GM20431 (cell line): ENCODE measurements at regions not wholly inside any gene's neighbourhood (a gene's known extent, or its start where the extent isn't known, plus 50 kb on each side); places are given as distances from the start of the nearest gene placed in this dataset.

Experiments used
- in situ Hi-C: fragments of 300-500 bp; cut with MseI, MboI; formaldehyde crosslinking; loops from one replicate; pipeline ENCODE4 v1.15.0; 2020; ENCODE audit warnings: low sequenced_read_pairs; ENCODE audit not compliant: unreplicated experiment

DNA sequence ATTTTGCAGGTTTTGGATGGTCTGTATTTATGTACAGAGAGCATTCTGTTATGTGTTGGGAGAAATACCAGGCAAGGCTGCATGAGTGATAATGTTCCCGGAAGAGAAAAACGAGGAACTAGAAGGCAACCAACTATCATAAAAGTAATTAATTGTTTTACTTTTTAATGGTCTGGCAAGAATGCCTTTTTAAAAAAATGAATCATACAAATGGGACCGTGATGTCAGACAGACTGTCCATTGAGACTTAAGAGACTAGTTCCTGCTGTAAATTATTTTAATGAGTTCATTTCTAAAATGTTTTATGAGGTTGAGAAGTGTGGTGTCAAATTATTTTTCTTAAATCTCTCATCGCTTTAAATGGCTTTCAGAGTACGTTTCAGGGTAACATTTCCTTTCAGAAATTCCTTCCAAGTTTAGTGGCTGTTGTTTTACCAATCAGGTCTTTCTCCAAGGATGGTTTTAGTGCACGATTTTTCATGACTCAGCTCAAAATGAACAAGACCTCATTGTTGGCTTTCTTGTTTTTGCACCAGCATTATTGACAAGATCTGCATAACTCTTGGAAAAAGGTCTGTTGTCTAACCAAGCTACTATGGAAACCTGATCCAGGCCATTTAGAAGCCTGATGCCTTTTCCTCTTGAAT lies 86.1 kb upstream of the ARHGAP5 start:
- in situ Hi-C loops: no loop called here

- in situ Hi-C loops: no loop called here
Observed at GRCh38 chr14:31992011-31992447, 85.1 kb upstream of the ARHGAP5 start.

DNA sequence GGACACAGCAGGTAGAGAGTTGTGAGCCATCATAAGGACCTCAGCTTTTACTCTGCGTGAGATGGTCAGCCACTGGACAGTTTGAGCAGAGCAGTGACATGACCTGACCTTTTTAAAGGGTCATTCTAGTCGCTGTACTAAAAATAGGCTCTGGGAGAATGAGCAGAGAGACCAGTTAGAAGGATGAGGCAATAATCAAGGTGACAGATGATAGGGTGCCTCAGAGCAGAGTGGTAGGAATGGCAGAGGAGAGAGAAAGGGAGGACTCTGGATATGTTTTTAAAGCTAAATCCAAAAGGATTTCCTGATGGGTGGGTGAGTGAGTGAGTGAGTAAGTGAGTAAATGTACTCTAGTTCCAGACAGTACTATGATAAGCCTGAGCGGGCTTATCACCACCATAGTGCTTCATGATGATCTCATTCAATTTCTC lies 83.6 kb upstream of the ARHGAP5 start:
- in situ Hi-C loops: no loop called here

GRCh38 chr14:31994391-31995033 lies 82.6 kb upstream of the ARHGAP5 start:
- in situ Hi-C loops: no loop called here

DNA sequence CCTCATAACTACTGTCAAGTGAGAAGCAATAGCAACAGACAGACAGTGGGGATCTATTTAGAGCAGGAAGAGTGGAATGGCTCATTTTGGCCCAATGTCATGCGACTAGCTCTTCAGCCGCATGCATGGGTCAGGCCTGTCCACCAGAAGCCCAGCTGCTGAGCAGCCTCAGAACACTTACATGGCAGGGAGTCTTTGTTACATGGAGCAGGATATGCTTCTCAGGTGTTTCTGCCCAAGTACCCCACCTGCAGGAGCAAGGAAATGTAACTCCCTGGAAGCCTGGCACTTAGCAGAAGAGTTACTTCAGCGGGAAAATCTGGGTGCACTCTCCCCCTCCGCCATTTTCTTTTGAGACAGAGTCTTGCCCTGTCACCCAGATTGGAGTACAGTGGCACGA lies 73.5 kb upstream of the ARHGAP5 start:
- in situ Hi-C loops: no loop called here

GRCh38 chr14:32004300-32004699 lies 72.8 kb upstream of the ARHGAP5 start:
- in situ Hi-C loops: no loop called here

DNA sequence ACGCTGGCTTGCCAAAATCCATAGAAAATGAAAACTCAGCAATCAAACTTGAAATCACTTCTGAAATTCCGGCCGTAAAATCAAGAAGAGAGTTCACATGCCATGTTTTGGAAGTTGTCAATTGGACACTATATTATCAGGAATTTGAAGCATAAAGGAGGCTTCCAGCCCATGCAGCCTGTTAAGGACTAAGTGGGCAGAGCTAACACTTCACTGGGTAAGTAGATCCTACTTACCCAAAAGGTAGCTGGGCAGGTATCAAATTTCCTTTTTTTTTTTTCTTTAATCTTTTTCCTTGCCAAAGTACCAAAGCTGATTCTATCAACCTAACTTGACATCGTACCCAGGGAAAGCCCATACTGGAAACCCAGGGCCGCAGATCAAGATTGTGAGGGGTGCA lies 71.5 kb upstream of the ARHGAP5 start:
- in situ Hi-C loops: no loop called here

DNA sequence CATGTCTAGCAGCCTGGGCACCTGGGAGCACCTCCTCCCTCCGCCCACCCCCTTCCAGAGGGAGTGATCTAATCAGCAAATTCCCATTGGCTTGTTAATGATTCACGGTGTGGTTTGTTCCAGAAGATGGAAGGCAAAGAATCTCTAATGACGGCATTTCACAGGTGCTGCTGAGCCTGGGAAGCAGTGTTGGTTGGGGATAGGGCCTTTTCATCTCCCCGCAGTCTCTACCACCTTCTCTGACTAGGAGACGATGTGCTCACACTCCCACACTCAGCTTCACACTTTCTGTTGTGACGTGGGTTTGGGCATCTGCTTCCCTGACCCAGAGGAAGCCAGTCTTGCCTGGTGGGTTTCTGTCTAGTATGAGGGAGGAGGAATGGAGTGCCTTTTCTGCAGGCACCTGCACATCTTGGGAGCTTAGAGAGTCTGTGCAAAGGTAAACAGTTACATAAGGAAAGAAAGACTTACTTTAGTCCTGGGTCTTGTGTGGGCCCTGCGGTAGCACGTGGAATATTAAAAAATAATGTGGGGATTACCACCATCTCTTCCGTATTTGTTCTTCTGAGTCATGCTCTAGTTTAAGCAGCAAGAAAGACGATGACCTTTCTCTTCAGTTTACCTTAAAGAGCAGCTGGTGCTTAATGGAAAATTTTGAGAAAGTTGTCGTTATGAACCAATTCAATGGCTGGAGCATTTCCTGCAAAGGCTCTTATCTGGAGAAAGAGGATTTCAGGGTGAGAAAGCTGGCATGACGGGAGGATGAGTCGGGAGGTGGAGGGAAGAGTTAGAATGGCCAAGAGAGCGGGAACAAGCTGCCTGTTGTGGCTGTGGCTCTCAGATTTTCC lies 70.6 kb upstream of the ARHGAP5 start:
- in situ Hi-C loops: no loop called here

DNA sequence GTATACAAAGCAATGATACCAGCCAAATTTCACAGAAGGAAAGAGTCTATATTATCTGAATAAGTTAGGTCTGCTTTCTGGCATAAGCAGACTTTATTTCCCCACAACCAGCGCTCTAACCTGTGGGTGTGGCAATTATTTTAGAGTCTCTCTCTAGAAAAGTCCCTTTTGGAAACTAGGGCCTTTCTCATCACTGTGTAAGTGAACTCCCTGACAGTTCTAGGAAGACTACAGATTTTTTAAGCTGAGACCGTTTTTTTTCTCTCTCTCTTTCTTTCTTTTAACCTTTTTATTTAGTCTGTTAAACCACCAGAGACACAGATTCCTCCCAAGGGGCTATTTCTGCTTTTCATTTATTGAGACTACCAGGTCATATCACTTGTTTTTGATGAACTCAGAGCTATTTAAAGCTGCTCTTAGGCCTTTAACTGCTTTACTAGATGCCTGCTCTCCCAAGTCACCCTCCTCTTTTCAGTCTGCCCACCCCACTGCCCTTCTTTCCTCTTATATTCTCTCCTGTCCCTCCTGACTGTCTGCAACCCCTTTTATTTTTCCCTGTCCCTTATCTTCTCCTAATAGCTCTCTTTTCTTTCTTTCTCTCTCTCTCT lies 69.2 kb upstream of the ARHGAP5 start:
- in situ Hi-C loops: no loop called here

DNA sequence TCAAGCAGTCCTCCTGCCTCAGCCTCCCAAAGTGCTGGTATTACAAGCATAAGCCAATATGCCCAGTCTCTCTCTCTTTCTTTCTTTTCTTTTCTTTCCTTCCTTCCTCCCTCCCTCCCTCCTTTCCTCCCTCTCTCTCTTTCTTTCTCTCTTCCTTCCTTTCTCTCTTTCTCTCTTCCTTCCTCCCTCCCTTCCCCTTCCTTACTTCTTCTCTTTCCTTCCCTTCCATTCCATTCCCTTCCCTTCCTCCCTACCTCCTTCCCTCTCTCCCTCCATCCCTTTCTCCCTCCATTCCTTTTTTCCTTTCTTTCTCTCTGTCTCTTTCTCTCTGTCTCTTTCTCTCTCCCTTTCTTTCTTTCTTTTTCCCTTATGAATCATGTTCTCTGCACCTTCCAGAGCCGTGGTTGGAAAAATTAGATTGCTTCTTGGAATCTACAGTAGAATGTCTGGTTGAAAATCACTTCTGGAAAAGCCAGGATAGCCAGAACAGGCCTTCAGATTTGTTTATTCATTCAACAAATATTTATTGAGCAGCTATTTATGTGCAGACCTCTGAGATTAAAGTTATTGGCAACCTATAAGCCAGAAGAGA lies 68.4 kb upstream of the ARHGAP5 start:
- in situ Hi-C loops: no loop called here

DNA sequence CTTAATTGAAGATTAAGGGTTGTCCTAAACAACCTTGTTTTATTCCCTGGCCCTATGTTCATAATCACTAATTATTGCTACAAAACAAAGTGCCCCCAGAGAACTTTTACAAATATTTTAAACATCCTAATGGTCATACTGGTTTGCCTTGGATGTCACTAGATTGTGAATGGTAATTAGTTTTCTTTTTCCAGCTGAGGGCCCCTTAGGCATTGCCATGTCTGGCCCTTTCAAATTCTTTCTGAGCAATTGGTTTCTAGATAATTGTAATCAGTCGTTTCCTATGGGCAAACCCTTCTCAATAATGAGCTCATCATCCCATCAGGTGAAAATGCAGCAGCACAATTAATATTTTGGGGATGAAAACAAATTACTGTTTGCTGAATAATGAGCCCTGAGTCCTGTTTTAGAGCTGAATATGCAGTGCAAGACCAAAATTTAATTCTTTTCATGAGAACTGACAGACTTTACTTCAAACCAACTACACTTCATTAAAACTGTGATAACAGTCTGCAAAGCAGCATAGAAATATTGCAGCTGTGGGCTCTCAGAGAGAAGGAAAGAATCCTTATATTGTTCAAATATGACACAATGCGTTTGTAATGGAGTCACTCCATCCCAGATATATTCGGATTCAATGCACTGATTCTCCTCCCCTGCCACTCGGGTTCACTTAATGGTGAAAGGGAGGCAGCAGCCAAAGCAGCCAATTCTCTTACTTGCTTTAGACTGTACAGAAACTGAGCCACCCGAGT lies 67.7 kb upstream of the ARHGAP5 start:
- in situ Hi-C loops: no loop called here

GRCh38 chr14:32009976-32010581 lies 67.0 kb upstream of the ARHGAP5 start:
- in situ Hi-C loops: no loop called here

DNA sequence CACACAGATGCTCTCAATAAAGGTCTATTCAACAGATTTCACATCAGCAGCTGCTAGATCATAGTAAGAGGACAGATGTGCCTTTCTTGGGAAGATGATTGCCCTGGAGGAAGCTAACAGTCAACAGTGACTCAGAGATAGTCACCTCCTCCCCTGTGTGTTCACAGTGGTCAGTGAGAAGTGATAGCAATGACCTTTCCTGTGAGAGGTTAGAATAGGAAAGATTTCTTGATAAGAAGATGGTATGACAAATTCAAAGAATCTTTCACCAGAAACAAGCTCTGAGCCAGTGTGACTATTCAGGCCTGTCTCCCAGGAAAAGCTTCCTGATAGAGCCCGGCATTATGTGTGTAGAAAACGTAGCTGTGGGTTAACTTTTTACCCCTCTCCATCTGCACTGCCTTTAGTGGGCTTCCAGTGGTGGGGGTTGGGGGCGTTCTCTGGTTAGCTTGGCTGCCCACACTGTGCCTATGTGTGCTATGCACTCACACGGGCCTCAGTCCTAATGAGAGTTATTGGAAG lies 66.4 kb upstream of the ARHGAP5 start:
- in situ Hi-C loops: no loop called here

GRCh38 chr14:32011225-32011624 lies 65.9 kb upstream of the ARHGAP5 start:
- in situ Hi-C loops: no loop called here

DNA sequence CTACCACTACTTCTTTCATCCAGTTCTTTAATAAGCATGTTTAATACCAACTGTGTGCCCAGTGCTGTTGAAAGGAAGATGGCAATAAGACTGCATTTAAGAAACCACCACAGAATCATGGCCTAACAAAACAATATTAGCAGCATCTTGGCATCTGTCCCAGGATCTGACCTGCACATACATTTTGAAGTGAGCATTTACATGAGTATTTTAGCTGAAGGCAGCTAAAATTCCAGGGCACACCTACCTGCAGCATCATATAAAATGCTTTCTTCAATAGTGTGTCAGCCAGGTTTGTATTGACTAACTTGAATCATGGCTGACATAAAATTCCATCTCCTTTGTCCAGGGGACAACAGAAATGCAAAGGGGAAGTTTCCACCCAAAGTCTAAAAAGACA lies 65.0 kb upstream of the ARHGAP5 start:
- in situ Hi-C loops: no loop called here

- in situ Hi-C loops: no loop called here
Observed at GRCh38 chr14:32012571-32012970, 64.5 kb upstream of the ARHGAP5 start.

GRCh38 chr14:32013083-32013482 lies 64.0 kb upstream of the ARHGAP5 start:
- in situ Hi-C loops: no loop called here

GRCh38 chr14:32014057-32014456 lies 63.0 kb upstream of the ARHGAP5 start:
- in situ Hi-C loops: no loop called here

GRCh38 chr14:32014498-32014897 lies 62.6 kb upstream of the ARHGAP5 start:
- in situ Hi-C loops: no loop called here
